ENCODE measurements at regions not wholly inside any gene's neighbourhood (a gene's known extent, or its start where the extent isn't known, plus 50 kb on each side); places are given as distances from the start of the nearest gene placed in this dataset.

- no peak for TF ChIP-seq CTCF (IDR thresholded peaks at IDR 0.05; ENCODE audit: low read depth, low read length, missing control alignments)
- no peak overlapping the region for H3K4me3 ChIP-seq (ENCODE audit: low read depth, low read length)
- DNase-seq (ENCODE audit: low read depth) = no peak
These were observed 162.6 kb upstream of the FN1 start for GRCh38 chr2:215598376-215598975.

- no peak overlapping the region for H3K4me3 ChIP-seq (ENCODE audit: low read depth, low read length)
- TF ChIP-seq CTCF (IDR thresholded peaks at IDR 0.05; ENCODE audit: low read depth, low read length, missing control alignments) = no peak
- DNase-seq (ENCODE audit: low read depth) = no peak
These were observed 161.7 kb upstream of the FN1 start for GRCh38 chr2:215597577-215597976.

GRCh38 chr2:215594766-215595165 is 158.9 kb upstream of the FN1 start:
- H3K4me3 ChIP-seq (ENCODE audit: low read depth, low read length) = no peak overlapping the region
- DNase-seq (ENCODE audit: low read depth) = no peak
- no peak for TF ChIP-seq CTCF (IDR thresholded peaks at IDR 0.05; ENCODE audit: low read depth, low read length, missing control alignments)

- TF ChIP-seq CTCF (IDR thresholded peaks at IDR 0.05; ENCODE audit: low read depth, low read length, missing control alignments) = no peak
- DNase-seq (ENCODE audit: low read depth) = no peak
- H3K4me3 ChIP-seq (ENCODE audit: low read depth, low read length) = no peak overlapping the region
These were observed 154.3 kb upstream of the FN1 start for GRCh38 chr2:215590010-215590745.

GRCh38 chr2:215583881-215584280 is 148.0 kb upstream of the FN1 start:
- no peak for TF ChIP-seq CTCF (IDR thresholded peaks at IDR 0.05; ENCODE audit: low read depth, low read length, missing control alignments)
- DNase-seq (ENCODE audit: low read depth) = no peak

GRCh38 chr2:215579809-215580208 is 143.9 kb upstream of the FN1 start:
- TF ChIP-seq CTCF (IDR thresholded peaks at IDR 0.05; ENCODE audit: low read depth, low read length, missing control alignments) = no peak

More at GRCh38 chr2:215583881-215584280, 148.0 kb upstream of the FN1 start:
- H3K4me3 ChIP-seq (ENCODE audit: low read depth, low read length) = no peak overlapping the region

GRCh38 chr2:215577356-215577755 is 141.5 kb upstream of the FN1 start:
- no peak overlapping the region for H3K4me3 ChIP-seq (ENCODE audit: low read depth, low read length)
- TF ChIP-seq CTCF (IDR thresholded peaks at IDR 0.05; ENCODE audit: low read depth, low read length, missing control alignments) = no peak
- no peak for DNase-seq (ENCODE audit: low read depth)

More at GRCh38 chr2:215579809-215580208, 143.9 kb upstream of the FN1 start:
- no peak for DNase-seq (ENCODE audit: low read depth)
- no peak overlapping the region for H3K4me3 ChIP-seq (ENCODE audit: low read depth, low read length)

Measured in GM12864 (cell line).